GM19438 (cell line): ENCODE measurements at regions not wholly inside any gene's neighbourhood (a gene's known extent, or its start where the extent isn't known, plus 50 kb on each side); places are given as distances from the start of the nearest gene placed in this dataset.

ENCODE experiments used
- ATAC-seq: cut with Tn5 transposase; IDR thresholded peaks from one replicate; pipeline ENCODE4 v1.9.1; 2021; ENCODE audit warnings: low read depth; ENCODE audit not compliant: unreplicated experiment

DNA sequence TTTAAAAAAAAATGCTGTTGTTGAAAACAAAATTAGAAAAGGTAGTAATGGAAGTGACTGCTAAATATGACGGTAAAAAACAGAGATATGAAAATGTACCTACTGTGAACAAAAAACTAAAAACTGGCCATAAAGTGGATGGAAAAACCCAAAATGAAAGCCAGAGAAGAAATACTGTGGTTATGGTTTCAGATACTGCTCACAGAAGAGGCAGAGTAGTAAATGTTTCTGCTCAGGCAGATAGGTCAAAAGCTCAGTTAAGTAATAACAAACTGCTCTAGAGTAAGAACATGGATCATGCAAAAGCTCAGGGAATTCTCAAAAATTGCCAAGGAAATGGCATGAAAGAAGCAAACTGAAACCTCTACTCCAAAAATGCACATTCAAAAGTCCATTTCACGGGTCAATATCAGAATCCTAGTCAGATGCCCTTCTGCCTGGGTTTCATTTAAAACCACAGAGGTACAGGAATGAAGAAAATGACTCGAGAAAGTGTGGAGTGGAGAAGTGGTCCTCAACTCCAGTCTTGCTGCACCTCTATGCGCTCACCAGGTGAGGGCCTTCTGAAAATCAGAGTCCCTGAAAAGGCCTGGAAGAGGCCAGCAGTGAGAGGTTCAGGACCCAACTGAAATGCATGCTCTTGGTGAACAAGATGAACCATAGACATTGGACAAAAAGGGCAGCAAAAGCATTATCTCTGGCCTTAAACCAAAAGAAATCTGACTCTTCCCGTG, 315.0 kb upstream of the SPRY2 start:
- ATAC-seq: no peak

- ATAC-seq: no peak
These were observed 313.8 kb upstream of the SPRY2 start for GRCh38 chr13:80654638-80655249.

- no peak for ATAC-seq
These were observed 308.3 kb upstream of the SPRY2 start for GRCh38 chr13:80649274-80649673.

DNA sequence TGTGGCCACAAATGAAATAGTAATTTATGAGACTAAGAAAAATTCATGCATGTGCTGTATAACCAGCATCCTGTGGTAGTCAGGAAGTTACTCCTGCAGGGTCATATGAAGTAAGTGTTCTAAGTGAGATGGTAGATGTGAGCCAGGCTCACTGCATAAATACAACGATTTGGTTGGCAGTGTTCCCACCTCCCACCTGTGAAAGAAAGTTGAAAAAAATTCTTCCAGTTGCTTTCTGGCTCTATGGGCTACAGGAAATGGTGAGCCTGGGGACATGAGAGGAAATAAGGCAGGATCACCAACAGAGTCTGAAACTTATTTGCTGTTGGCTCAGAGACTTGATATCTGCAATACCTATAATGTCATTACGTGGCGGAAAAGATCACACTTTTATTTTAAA, 301.7 kb upstream of the SPRY2 start:
- ATAC-seq: no peak

- ATAC-seq: no peak
These were observed 292.3 kb upstream of the SPRY2 start for GRCh38 chr13:80633251-80633650.

DNA sequence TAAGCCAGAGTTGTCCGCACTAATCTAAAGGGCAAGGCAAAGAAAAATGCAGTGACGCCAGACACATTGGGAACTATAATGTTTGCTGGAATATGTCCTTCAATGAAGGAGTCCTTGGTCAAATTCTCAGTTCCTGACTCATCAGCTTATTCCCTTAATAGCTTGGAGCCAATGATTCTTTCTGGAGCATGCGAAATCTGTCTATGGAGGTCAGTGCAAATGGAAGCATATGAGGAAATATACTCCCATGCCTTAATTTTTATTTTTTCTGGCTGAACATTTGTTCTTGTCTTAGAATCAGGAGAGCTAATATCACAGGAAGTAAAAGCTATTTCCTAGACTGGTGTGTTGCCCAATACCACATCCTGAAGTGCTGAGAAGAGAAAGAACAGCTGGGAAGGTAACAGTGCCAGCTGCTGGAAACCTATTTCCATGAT, 289.8 kb upstream of the SPRY2 start:
- ATAC-seq: no peak

GRCh38 chr13:80618781-80619180, 277.9 kb upstream of the SPRY2 start:
- ATAC-seq: no peak

- no peak for ATAC-seq
These were observed 271.9 kb upstream of the SPRY2 start for GRCh38 chr13:80612804-80613203.

- ATAC-seq: no peak
These were observed 270.4 kb upstream of the SPRY2 start for GRCh38 chr13:80611310-80611709.

DNA sequence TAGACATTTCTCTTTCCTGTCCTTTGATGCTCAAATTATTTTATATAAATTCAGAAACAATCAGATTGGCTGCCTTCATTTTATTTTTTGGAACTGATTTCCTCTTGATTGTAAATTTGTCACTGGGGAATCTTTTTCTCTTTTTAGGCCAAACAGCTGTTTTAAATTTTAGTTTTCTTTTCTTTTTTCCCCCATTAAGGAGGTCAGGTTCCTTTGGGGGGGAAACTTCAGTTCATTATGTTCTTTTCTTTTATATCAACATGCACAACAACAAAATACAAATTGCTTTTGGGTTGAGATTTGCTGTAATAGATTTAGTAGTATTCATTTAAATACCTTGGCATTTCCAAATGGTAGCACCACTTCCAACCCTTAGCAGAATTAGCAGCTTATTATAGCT, 264.8 kb upstream of the SPRY2 start:
- ATAC-seq: no peak

DNA sequence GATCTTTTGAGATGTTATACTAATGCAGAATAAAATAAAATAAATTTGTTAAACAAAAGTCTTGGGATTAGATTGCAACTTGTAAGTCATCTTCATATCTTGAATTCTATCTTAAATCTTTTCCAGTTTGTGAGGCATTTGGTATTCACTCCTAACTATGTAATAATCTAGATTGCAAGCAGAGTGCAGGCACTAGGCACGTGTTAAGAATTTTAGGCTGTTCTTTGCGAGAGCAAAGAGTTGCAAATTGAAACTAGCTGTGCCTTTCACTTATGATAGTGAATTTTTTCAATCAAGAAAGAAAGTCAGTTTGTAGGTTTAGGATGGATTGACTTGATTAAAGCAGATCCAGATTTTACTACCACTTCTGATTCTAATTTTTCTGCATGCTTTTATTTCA, 264.1 kb upstream of the SPRY2 start:
- ATAC-seq: no peak

- no peak for ATAC-seq
These were observed 263.2 kb upstream of the SPRY2 start for GRCh38 chr13:80604098-80604497.

GRCh38 chr13:80603351-80603750, 262.4 kb upstream of the SPRY2 start:
- ATAC-seq: no peak

DNA sequence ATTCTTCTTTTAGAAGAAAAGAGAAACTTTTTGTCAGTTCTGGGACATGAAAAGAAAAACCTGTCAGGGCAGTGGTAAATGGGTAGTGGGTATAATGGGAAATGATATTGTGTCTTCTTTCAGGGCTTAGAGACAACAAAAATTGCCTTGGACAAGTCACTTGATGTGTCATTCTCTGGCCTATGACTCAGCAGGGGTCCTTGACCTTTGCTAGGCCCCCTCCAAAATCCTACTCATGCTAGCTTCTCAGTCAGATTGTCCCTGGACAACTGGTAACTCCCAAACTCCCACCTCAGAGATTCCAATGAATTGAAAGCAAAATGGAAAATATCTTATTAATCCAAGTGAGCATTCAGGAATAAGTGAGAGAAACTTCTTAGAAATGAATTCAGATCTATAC, 258.8 kb upstream of the SPRY2 start:
- no peak for ATAC-seq

- ATAC-seq: no peak
These were observed 257.3 kb upstream of the SPRY2 start for GRCh38 chr13:80598189-80598588.

DNA sequence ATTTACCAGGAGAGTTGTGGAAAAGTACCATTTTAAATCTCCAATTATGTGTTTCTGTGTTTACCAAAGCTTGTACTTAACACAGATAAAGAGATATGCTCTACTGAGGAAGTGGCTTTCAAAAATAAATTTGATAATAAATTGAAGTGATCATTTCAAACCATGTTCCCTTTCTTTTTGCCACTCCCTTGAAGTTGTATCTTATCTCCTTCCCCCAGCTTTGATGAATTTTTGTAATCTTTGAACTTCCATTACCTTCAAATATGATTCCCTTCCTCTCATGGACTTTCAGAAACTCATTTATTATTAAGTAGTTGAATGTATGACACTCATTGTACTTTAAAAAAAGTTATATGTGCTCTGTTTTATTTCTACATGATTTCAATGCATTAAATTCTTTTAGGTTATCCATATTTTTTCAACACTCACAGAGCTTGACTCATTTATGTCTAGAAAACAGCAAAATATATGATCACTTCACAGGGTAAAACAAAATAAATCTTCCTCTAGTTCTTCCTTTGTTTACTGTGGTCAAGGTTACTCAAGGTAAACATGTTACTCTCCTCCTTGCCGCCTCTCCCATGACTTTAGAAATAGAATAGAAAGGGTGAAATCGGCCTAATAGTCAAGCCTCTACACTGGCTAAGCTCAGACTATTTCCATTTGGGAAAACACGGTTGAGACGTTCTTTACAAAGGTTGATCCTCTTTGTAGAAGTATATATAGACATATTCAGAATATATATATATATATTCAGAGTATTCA, 251.2 kb upstream of the SPRY2 start:
- ATAC-seq: no peak

DNA sequence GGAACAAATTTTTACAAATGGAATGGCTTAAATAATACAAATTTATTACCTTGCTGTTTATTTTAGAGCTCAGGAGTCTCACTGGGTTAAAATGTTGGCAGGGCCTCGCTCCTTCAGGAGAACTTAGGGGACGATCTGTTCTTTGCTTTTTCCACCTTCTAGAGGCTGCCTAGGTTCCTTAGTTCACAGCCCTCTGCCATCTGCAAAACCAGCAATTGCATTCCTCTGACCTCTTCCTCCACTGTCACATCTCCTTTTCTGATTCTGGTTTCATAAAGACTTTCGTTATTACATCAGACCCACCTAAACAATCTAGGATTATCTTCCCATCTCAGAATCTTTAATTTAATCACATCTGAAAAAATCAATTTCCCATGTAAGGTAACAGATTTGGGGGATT, 249.6 kb upstream of the SPRY2 start:
- ATAC-seq: no peak

- no peak for ATAC-seq
These were observed 245.4 kb upstream of the SPRY2 start for GRCh38 chr13:80586356-80586755.

GRCh38 chr13:80585531-80585930, 244.6 kb upstream of the SPRY2 start:
- ATAC-seq: no peak

DNA sequence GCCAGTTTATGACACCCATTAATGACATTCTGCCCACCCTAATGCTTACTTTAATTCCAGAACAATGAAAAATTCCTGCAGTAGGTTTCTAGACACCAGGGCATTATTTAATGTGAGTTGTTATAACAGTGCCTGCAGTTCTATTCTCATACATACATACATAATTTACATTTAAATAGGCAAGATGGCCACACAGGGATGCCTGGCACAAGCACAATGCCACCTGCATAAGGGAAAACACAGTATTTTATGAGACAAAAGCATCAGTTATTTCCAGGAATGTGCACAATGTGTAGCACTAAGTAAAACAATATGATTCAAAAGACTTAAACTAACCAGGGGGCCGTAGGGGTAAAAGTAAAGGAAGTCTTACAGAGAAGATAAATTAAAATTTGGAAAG, 243.9 kb upstream of the SPRY2 start:
- ATAC-seq: no peak

DNA sequence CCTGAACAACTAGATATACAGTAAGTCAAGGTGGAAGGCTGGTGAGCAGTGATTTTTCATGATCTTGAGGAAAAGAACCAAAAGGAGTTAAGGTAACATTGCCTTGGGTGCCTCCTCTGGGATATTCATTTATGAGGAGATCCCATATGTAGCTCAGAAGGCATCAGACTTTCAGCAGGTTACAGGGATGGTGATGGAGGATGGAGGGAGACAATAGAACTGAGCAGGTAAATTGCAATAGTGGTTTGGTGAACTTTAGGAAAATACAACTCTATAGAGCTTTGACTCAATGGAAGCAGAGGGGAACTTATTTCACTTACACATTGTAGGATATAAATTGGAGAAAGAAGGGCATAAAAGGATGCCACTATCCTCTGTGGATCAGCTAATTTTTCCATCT, 243.4 kb upstream of the SPRY2 start:
- ATAC-seq: no peak
